Dedifferentiated amniotic fluid mesenchymal stem cell (primary cell): ENCODE measurements at regions not wholly inside any gene's neighbourhood (a gene's known extent, or its start where the extent isn't known, plus 50 kb on each side); places are given as distances from the start of the nearest gene placed in this dataset.
A peak's percentile ranks its signal among the peaks of the same experiment; 100 is the strongest.
"Not testable (repeated sequence)": the region's sequence is repeated elsewhere in the genome, so short reads cannot be mapped to it uniquely, and the experiment has no call there.

Experiments used
- DNase-seq: peaks from one replicate; pipeline ENCODE4 v3.0.0-alpha.2; 2016; ENCODE audit errors: extremely low spot score

DNA sequence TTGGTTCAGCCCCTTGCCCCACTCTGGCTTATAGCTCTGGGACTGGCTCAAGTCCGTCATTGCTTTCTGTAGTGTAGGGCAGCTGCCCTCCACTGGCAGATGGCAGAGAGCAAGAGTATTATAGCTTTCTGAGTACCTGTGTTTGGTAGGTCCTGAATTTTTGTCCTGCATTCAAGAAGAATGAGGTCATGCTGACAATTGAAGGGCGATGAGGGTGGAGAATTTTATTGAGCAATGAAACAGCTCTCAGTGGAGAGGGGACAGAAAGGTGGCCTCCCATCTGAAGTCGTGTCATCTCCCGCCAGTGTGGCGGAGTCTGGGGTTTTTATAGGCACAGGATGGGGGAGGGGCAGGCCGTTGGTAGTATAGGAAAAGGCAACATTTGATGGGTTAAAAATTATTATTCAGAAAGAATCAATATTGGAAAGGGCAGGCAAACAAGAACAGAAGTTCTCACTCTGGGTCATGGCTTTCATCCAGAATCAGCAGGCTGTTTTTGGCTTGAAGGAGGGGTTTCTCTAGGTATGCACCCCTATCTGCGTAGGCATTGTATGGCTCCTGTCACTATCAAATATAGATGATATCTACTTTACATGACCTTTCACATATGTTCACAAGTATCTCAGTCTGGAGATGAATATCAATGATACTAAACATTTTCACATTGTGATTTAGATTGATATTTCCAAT is 1239.7 kb upstream of the ALCAM start:
- no peak for DNase-seq

GRCh38 chr3:104127830-104128229 is 1238.9 kb upstream of the ALCAM start:
- DNase-seq, result no peak

DNA sequence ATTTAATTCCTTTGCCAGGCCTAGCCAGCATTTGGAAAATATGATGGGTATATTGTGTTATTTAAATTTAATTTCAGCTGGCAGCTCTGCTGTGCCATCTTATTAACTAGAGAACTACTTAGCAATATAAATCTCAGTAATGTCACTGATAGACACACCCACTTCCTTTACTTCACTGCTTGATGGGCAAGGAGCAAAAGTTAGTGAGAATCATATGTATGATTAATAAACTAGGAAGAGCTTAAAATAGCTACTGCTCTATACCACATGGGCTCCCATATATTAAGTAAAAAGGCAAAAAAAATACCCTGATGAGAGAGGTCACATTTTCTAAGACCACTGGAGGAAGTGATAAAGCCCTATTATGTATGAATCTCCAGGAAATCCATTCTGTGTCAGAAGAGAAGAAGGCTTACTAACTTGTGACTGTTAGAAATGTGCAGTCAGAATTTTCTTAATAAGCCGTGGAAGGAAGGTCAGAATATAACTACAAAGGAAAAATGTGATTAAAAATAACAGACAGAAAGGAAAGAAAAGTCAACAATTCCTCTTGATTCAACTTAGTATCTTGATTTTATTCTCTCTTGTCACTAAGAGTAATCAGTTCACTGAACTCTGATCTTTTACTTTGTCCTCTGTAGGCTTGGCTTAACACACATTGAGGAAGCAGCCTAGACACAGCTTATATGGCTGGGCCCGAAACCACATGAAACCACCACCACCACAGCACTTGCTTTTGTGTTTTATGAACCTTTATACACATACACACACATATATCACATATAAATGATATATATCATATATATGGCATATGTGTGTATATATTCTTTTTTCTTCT is 1233.9 kb upstream of the ALCAM start:
- DNase-seq, result no peak

- DNase-seq, result no peak
These were observed 1233.1 kb upstream of the ALCAM start for GRCh38 chr3:104133630-104134029.

DNA sequence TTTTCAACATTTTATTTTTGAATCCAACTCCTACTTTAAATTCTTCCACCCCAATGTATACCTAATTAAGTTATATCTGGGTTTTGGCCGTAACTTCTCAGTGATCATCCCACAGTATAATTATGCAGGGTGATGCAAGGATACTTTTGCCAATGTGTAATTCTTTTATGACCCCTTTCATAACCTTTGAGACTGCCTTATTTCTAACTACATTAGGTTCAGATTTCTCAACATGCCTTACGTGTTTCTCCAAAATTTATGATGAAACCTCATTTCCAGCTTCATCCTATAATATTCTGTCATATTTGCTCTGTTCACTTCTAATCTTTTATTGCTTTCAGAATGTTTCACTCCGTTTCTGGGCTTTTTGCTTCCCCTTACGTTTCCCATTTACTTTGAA is 1229.6 kb upstream of the ALCAM start:
- no peak for DNase-seq

GRCh38 chr3:104145164-104145563 is 1221.5 kb upstream of the ALCAM start:
- DNase-seq, result peak; percentile 56

DNA sequence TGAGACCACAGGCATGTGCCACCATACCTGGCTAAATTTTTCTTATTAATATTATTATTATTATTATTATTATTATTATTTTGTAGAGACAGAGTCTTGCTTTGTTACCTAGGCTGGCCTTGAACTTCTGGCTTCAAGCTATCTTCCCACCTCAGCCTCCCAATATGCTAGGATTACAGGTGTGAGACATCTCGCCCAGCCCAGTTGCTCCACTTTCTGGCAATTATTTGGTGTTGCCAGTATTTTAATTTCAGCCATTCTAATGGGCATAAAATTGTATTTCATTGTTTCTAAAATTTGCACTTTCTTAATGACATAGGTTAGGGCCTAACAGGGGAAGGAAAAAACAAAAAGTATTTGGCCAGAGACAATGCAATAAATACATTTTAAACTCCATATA is 1217.6 kb upstream of the ALCAM start:
- DNase-seq, result no peak

- no peak for DNase-seq
These were observed 1216.0 kb upstream of the ALCAM start for GRCh38 chr3:104150724-104151123.

- DNase-seq, result no peak
These were observed 1211.8 kb upstream of the ALCAM start for GRCh38 chr3:104154896-104155295.

DNA sequence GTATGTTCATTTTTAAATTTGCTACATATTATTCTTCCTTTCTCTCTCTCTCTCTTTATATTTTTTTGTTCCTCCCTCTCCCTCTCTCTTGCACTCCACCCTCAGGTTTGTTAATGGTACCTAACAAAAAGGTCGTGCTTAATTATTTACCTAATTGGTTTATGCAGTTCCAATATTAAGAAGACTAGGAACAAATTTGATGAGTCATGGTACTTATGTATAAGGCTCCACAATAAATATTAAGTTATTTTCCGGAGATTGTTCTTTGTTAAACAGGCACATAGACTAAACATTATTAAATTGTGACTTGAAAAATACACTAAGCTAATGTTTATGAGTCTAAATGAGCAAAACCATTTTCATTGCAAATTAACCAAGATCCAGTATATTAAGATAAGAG is 1200.8 kb upstream of the ALCAM start:
- no peak for DNase-seq

- no peak for DNase-seq
These were observed 1198.3 kb upstream of the ALCAM start for GRCh38 chr3:104168386-104168785.

DNA sequence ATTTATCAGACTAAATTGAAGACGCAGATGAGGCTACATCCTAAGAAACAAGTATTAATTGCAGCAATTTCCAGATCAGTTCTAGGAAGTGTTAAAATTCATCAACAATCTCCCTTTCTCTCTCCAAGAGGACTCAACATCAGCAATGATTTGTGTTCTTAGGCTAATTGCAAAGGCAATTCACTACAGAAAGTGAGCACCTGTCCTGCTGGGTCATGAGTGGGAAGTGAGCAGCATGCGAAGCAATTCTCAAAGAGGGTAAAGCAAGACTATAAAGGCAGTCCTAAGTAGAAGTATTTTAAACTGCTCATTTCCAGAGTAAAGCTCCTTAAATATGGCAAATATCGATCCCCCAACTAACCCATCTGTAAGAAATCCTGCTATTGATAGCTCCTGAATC is 1191.0 kb upstream of the ALCAM start:
- no peak for DNase-seq

GRCh38 chr3:104176706-104177105 is 1190.0 kb upstream of the ALCAM start:
- DNase-seq, result no peak

GRCh38 chr3:104178680-104179079 is 1188.0 kb upstream of the ALCAM start:
- DNase-seq, result no peak

DNA sequence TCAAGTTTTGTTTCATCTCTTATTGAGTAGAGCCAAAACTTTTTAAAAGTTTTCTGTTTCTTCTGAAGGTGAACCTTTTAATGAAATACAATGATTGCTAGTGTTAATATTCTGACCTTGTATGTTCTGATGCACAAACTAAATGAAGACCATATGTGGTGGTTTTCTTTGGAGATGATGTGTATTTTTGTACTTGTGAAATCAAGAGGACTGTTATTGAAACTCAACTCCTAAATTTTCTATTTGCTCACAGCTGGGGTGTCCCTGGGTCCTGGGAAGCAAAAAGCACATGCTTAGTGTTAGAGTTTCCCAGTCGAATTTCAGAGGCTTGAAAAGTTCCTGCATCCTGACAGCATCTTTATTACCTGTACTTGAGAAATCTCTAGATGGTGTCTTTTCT is 1185.8 kb upstream of the ALCAM start:
- DNase-seq, result no peak

DNA sequence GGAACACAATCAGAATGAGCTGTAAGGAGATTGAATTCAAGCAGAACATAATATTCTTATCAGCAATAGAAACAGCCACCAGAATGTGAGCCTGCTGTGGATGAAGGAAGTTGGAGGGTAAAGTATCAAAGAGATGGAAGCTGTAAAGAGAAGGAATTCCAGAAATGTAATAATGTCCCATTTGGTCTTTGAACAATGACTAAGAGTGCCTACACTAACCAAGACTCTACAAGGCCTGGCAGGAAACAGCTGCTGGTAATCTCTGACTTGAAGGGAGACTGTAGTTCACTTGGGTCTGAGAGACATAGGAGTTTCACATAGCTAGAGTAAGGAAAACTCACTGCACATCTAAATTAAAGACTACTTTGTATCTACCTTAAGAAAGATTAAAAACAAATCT is 1176.0 kb upstream of the ALCAM start:
- DNase-seq, result no peak

- DNase-seq, result no peak
These were observed 1168.6 kb upstream of the ALCAM start for GRCh38 chr3:104198131-104198530.

DNA sequence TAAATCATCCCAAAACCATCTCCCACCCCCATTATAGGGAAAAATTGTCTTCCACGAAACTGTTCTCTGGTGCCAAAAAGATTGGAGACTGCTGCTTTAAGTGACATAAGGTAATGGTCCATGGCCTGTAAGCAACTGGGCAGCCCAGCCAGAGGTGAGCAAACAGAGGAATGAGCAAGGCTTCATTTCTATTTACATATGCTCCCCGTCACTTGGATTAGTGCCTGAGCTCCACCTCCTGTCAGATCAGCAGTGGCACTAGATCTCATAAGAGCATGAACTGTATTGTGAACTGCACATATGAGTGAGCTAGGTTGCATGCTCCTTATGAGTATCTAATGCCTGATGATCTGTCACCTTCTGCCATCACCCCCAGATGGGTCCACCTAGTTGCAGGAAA is 1159.8 kb upstream of the ALCAM start:
- DNase-seq, result no peak

DNA sequence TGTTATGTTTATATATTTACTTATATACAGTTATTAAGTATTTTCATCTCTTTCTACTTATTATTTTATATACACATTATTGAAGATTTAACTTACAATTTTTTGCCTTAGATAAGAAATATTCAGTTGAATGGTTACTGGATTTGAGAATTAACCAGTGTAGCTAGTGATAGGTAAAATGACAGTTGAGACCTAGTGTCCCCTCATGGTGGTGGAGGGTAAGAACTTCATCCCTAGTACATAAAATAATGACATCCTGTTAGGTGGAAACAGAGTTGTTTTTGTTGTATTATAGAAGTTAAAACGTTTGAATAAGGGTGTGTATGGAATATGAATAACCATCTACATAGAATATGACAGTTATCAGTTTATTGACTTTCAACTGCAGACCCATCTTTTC is 1152.4 kb upstream of the ALCAM start:
- DNase-seq, result no peak

- no peak for DNase-seq
These were observed 1151.8 kb upstream of the ALCAM start for GRCh38 chr3:104214937-104215336.

DNA sequence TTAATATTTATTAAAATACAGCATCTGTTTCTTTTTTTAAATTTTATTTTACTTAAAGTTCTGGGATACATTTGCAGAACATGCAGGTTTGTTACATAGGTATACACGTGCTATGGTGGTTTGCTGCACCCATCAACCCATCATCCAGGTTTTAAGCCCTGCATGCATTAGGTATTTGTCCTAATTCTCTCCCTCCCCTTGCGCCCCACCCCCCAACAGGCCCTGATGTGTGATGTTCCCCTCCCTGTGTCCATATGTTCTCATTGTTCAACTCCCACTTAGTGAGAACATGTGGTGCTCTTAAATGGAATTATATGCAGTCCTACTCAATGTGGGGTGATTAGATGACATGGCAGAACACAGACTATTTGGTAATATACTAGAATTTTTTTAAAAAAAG is 1147.7 kb upstream of the ALCAM start:
- not testable (repeated sequence) for DNase-seq

- no peak for DNase-seq
These were observed 1132.1 kb upstream of the ALCAM start for GRCh38 chr3:104234442-104235194.
